Hindlimb muscle (tissue), 1 donor: ENCODE measurements at regions not wholly inside any gene's neighbourhood (a gene's known extent, or its start where the extent isn't known, plus 50 kb on each side); places are given as distances from the start of the nearest gene placed in this dataset.
"Not testable (repeated sequence)": the region's sequence is repeated elsewhere in the genome, so short reads cannot be mapped to it uniquely, and the experiment has no call there.

Experiments
- DNase-seq: peaks from one replicate; pipeline ENCODE4 v3.0.0-alpha.2; 2013

DNA sequence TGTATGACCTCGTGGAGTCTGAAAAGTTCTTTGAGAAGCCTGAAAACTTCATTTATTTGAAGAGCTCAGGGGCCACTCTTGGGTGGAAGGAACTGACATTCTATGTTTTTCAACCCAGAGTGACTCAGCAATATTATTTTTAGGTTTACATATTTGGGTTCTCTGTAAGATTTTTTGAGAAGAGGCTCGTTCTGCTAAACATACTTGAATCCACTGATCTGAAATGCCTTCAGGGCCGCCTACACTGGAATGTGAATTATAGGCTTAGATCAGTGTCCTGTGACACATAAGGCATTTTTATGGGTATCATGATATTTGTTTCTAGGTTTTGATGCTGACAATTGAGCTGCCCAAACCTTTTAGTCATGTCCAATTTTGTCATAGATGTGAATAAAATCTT lies 86.2 kb downstream of the PSAT1 start:
- DNase-seq: no peak

GRCh38 chr9:78386348-78386747 lies 89.4 kb downstream of the PSAT1 start:
- no peak for DNase-seq

- DNase-seq: no peak
These were observed 89.8 kb downstream of the PSAT1 start for GRCh38 chr9:78386773-78387172.

- DNase-seq: no peak
These were observed 96.4 kb downstream of the PSAT1 start for GRCh38 chr9:78393340-78393739.

- DNase-seq: no peak
These were observed 97.0 kb downstream of the PSAT1 start for GRCh38 chr9:78393932-78394331.

GRCh38 chr9:78396087-78396486 lies 99.2 kb downstream of the PSAT1 start:
- no peak for DNase-seq

DNA sequence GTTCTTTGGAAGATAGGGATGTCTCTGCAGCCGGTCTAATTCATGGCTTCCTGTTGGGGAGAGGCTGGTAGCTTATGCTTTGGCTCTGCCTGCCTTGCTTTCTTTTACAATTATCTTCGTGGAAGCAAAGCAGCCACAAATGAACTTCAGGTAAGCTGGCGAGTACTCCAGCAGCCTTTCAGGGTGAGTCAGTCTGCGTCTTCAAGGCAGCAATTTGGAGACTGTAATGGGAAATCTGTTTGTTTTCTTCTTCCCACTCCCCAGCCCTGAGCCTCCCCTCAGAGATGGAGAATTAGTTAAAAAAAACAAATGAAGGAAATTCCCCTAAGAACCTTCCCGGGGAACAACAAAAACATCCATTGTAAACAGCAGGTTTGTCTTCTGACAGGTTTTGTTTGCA lies 100.1 kb downstream of the PSAT1 start:
- no peak for DNase-seq

- no peak for DNase-seq
These were observed 100.5 kb downstream of the PSAT1 start for GRCh38 chr9:78397454-78397853.

- no peak for DNase-seq
These were observed 102.2 kb downstream of the PSAT1 start for GRCh38 chr9:78399153-78399552.

GRCh38 chr9:78400496-78400895 lies 103.6 kb downstream of the PSAT1 start:
- no peak for DNase-seq

DNA sequence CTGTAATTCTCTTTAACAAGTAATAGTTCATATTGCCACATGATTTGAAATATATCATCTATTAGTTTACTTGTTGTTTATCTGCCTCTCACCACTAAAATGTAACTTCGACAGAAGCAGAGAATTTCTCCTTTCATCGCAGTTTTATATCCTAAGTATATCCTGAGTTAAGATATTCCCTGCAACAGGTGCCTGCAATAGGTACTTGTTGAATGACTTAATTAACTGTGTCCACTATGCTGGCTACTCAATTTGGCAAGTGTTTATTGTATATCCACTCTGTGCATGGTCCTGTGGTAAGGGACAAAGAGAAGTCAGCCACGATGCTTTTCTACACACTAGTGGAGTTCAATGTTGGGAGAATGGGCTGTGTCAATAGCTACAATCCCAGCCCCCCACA lies 108.5 kb downstream of the PSAT1 start:
- no peak for DNase-seq

DNA sequence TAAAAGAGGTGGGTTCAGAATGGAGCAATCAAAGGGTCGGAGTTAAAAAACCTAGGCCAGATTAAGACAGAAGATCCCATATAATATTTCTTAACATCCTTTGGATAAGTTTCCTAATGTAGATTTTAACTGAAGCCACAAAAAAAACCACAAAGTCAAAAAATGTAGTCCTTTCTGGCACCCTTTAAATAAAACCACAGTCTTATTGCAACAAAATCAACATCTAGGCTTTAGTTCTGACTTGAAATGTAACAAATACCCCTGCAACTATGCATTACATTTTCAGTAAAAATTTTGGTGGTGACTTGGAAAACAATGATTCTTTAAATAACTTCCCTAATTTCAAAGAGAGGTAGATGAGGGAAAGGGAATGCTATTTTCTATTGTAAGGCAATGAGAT lies 109.2 kb downstream of the PSAT1 start:
- no peak for DNase-seq

DNA sequence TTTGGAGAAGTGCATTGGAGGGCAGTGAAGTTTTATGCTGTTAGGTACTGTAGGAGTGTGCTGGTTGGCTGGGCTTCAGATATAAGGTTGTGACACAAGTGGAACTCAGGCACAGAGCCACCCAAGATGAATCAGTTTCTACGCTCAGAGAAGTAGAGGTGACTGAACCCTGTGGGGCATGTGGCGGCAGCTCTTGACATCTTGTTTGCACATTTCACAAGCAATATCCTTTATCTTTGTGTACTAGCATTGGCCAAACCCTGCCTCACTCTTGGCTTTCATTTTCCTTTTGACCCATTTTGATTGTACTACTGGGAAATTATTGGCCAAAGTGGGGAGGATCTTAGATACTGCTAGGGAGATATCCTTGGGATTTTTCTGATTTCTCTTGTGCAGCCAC lies 110.0 kb downstream of the PSAT1 start:
- no peak for DNase-seq

GRCh38 chr9:78407636-78408312 lies 110.8 kb downstream of the PSAT1 start:
- DNase-seq: no peak

DNA sequence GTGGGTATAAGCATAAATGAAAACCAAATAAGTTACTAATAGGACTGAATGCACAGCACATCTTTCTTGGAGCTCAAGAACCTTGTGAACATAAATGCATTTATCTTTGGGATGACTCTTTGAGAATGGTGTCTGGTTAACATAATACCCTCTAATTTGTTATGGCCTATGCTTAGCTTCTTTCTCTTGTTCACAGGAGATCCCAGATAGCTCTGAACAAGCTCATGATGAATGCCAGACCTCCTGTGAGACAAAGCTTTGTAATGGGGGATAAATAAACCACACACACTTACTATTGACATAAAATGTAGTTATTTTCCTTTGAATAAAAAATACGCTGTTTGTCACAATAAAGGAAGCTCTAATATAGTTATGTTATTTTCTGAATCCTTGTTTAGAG lies 111.5 kb downstream of the PSAT1 start:
- DNase-seq: no peak

- DNase-seq: not testable (repeated sequence)
These were observed 113.1 kb downstream of the PSAT1 start for GRCh38 chr9:78409928-78410510.

- DNase-seq: no peak
These were observed 125.4 kb downstream of the PSAT1 start for GRCh38 chr9:78422309-78422708.

- no peak for DNase-seq
These were observed 127.4 kb downstream of the PSAT1 start for GRCh38 chr9:78424299-78424698.

- DNase-seq: no peak
These were observed 131.7 kb downstream of the PSAT1 start for GRCh38 chr9:78428640-78429039.

GRCh38 chr9:78430387-78430786 lies 133.5 kb downstream of the PSAT1 start:
- no peak for DNase-seq

GRCh38 chr9:78431039-78431438 lies 134.1 kb downstream of the PSAT1 start:
- not testable (repeated sequence) for DNase-seq

- no peak for DNase-seq
These were observed 139.9 kb downstream of the PSAT1 start for GRCh38 chr9:78436873-78437272.

DNA sequence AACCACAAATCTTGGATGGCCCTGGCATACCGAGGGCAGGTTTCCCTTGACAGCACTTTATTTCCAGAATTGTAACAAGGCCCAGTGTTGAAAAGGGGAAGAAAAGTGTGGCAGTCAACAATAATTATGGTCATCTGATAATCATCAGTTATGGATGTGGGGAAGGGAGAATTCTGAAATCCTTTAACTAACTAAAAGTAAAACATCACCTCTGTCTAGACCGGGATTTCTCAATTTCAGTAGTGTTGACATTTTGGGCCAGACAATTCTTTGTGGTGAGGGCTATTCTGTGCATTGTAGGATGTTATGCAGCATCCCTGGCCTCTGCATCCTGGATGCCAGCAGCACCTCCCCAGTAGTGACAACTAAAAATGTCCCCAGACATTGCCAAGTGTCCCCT lies 140.4 kb downstream of the PSAT1 start:
- DNase-seq: no peak

- DNase-seq: no peak
These were observed 140.9 kb downstream of the PSAT1 start for GRCh38 chr9:78437806-78438205.

GRCh38 chr9:78438211-78438610 lies 141.3 kb downstream of the PSAT1 start:
- no peak for DNase-seq
